SK-N-SH (cell line): ENCODE measurements at regions not wholly inside any gene's neighbourhood (a gene's known extent, or its start where the extent isn't known, plus 50 kb on each side); places are given as distances from the start of the nearest gene placed in this dataset.

Experiments
- CHD2 ChIP-seq: fragments of 150-350 bp; IDR thresholded peaks from 2 replicates; pipeline ENCODE4 v1.6.1; 2018; ENCODE audit warnings: low read length; ENCODE audit not compliant: partially characterized antibody
- FOSL2 ChIP-seq: IDR thresholded peaks from 2 replicates; pipeline ENCODE4 v1.4.0; 2012; ENCODE audit warnings: low read depth, mild to moderate bottlenecking, moderate library complexity, borderline replicate concordance
- IRF3 ChIP-seq: fragments of 150-350 bp; IDR thresholded peaks from 2 replicates; pipeline ENCODE4 v1.6.1; 2016; ENCODE audit warnings: mild to moderate bottlenecking, low read depth, low read length
- JUND ChIP-seq: IDR thresholded peaks from 2 replicates; pipeline ENCODE4 v1.4.0; 2012
- MAX ChIP-seq: IDR thresholded peaks from 2 replicates; pipeline ENCODE4 v1.4.0; 2012; ENCODE audit warnings: low read depth
- MXI1 ChIP-seq: IDR thresholded peaks from 2 replicates; pipeline ENCODE4 v1.6.1; 2012; ENCODE audit warnings: mild to moderate bottlenecking, low read depth, low read length, improper control_type of control experiment
- NFIC ChIP-seq: IDR thresholded peaks from 2 replicates; pipeline ENCODE4 v1.4.0; 2012; ENCODE audit warnings: borderline replicate concordance
- NRF1 ChIP-seq: IDR thresholded peaks from 2 replicates; pipeline ENCODE4 v1.6.1; 2012; ENCODE audit warnings: low read depth, mild to moderate bottlenecking, low read length
- POLR2AphosphoS5 ChIP-seq: IDR thresholded peaks from 2 replicates; pipeline ENCODE4 v1.6.1; 2012; ENCODE audit warnings: low read depth, low read length
- SIN3A ChIP-seq: IDR thresholded peaks from 2 replicates; pipeline ENCODE4 v1.6.1; 2012; ENCODE audit warnings: low read depth, mild to moderate bottlenecking, low read length, moderate library complexity, borderline replicate concordance
- TCF12 ChIP-seq: IDR thresholded peaks from 2 replicates; pipeline ENCODE4 v1.4.0; 2012
- TF ChIP-seq, protein P1 (sequence below): fragments of 200-600 bp; sonication (generic); IDR thresholded peaks from 2 replicates; pipeline ENCODE4 v1.6.1; 2017; ENCODE audit warnings: antibody characterized with exemption, mild to moderate bottlenecking, moderate library complexity
- TF ChIP-seq, protein P2 (sequence below): IDR thresholded peaks from 2 replicates; pipeline ENCODE4 v1.6.1; 2012; ENCODE audit warnings: mild to moderate bottlenecking, low read depth, low read length, moderate library complexity
- TF ChIP-seq, protein P3 (sequence below): IDR thresholded peaks from 2 replicates; pipeline ENCODE4 v1.4.0; 2012; ENCODE audit warnings: low read depth, borderline replicate concordance

- TF ChIP-seq FOSL2: no peak
- no peak for TF ChIP-seq JUND
- no peak for TF ChIP-seq MXI1
- no peak for TF ChIP-seq TCF12
- TF ChIP-seq, protein P1, sequence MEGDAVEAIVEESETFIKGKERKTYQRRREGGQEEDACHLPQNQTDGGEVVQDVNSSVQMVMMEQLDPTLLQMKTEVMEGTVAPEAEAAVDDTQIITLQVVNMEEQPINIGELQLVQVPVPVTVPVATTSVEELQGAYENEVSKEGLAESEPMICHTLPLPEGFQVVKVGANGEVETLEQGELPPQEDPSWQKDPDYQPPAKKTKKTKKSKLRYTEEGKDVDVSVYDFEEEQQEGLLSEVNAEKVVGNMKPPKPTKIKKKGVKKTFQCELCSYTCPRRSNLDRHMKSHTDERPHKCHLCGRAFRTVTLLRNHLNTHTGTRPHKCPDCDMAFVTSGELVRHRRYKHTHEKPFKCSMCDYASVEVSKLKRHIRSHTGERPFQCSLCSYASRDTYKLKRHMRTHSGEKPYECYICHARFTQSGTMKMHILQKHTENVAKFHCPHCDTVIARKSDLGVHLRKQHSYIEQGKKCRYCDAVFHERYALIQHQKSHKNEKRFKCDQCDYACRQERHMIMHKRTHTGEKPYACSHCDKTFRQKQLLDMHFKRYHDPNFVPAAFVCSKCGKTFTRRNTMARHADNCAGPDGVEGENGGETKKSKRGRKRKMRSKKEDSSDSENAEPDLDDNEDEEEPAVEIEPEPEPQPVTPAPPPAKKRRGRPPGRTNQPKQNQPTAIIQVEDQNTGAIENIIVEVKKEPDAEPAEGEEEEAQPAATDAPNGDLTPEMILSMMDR: no peak
- no peak for TF ChIP-seq MAX
- TF ChIP-seq, protein P2, sequence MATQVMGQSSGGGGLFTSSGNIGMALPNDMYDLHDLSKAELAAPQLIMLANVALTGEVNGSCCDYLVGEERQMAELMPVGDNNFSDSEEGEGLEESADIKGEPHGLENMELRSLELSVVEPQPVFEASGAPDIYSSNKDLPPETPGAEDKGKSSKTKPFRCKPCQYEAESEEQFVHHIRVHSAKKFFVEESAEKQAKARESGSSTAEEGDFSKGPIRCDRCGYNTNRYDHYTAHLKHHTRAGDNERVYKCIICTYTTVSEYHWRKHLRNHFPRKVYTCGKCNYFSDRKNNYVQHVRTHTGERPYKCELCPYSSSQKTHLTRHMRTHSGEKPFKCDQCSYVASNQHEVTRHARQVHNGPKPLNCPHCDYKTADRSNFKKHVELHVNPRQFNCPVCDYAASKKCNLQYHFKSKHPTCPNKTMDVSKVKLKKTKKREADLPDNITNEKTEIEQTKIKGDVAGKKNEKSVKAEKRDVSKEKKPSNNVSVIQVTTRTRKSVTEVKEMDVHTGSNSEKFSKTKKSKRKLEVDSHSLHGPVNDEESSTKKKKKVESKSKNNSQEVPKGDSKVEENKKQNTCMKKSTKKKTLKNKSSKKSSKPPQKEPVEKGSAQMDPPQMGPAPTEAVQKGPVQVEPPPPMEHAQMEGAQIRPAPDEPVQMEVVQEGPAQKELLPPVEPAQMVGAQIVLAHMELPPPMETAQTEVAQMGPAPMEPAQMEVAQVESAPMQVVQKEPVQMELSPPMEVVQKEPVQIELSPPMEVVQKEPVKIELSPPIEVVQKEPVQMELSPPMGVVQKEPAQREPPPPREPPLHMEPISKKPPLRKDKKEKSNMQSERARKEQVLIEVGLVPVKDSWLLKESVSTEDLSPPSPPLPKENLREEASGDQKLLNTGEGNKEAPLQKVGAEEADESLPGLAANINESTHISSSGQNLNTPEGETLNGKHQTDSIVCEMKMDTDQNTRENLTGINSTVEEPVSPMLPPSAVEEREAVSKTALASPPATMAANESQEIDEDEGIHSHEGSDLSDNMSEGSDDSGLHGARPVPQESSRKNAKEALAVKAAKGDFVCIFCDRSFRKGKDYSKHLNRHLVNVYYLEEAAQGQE: no peak
- no peak for TF ChIP-seq CHD2
- no peak for TF ChIP-seq NFIC
- TF ChIP-seq POLR2AphosphoS5: no peak
- no peak for TF ChIP-seq NRF1
- TF ChIP-seq, protein P3, sequence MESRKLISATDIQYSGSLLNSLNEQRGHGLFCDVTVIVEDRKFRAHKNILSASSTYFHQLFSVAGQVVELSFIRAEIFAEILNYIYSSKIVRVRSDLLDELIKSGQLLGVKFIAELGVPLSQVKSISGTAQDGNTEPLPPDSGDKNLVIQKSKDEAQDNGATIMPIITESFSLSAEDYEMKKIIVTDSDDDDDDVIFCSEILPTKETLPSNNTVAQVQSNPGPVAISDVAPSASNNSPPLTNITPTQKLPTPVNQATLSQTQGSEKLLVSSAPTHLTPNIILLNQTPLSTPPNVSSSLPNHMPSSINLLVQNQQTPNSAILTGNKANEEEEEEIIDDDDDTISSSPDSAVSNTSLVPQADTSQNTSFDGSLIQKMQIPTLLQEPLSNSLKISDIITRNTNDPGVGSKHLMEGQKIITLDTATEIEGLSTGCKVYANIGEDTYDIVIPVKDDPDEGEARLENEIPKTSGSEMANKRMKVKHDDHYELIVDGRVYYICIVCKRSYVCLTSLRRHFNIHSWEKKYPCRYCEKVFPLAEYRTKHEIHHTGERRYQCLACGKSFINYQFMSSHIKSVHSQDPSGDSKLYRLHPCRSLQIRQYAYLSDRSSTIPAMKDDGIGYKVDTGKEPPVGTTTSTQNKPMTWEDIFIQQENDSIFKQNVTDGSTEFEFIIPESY: no peak
- TF ChIP-seq SIN3A: no peak
- TF ChIP-seq IRF3: no peak
These were observed 94.0 kb upstream of the PLEKHA5 start for GRCh38 chr12:19035536-19035935.
